Esophagus (tissue), 2 donors: ENCODE measurements at regions not wholly inside any gene's neighbourhood (a gene's known extent, or its start where the extent isn't known, plus 50 kb on each side); places are given as distances from the start of the nearest gene placed in this dataset.
"Not testable (repeated sequence)": the region's sequence is repeated elsewhere in the genome, so short reads cannot be mapped to it uniquely, and the experiment has no call there.

ENCODE experiments used
- H3K27ac ChIP-seq, 2 donors: one replicate each; pipeline ENCODE4 v1.5.1; 2013; ENCODE audit warnings: low read depth in 2 of 2, mild to moderate bottlenecking in 2 of 2, inconsistent platforms in 1 of 2, low read length in 1 of 2, moderate library complexity in 1 of 2
- H3K27me3 ChIP-seq, 2 donors: one replicate each; pipeline ENCODE4 v1.6.1; 2013; ENCODE audit warnings: low read length in 2 of 2, control low read depth in 1 of 2, mild to moderate bottlenecking in 1 of 2; ENCODE audit not compliant: insufficient read depth in 2 of 2, control insufficient read depth in 1 of 2
- H3K36me3 ChIP-seq, 2 donors: one replicate each; pipeline ENCODE4 v1.6.1; 2013; ENCODE audit warnings: low read length in 1 of 2; ENCODE audit not compliant: control insufficient read depth in 2 of 2, insufficient read depth in 2 of 2
- H3K4me1 ChIP-seq, 2 donors: one replicate each; pipeline ENCODE4 v1.6.1; 2013; ENCODE audit warnings: low read length in 1 of 2; ENCODE audit not compliant: control insufficient read depth in 2 of 2, insufficient read depth in 2 of 2
- H3K4me3 ChIP-seq, 2 donors: one replicate each; pipeline ENCODE4 v1.5.1; 2013; ENCODE audit warnings: low read length in 2 of 2, mild to moderate bottlenecking in 2 of 2, low read depth in 1 of 2, moderate library complexity in 1 of 2
- H3K9me3 ChIP-seq, 2 donors: one replicate each; pipeline ENCODE4 v1.6.1; 2013; ENCODE audit warnings: mild to moderate bottlenecking in 2 of 2, low read depth in 1 of 2, low read length in 1 of 2, moderate library complexity in 1 of 2; ENCODE audit not compliant: control insufficient read depth in 2 of 2, insufficient read depth in 1 of 2
- WGBS, 2 donors: extraction: QIAGEN DNeasy Blood & Tissue Kit; methylation state at CpG; one replicate each; pipeline ENCODE4 v1.1.7; 2013; 5-methylcytosine and 5-hydroxymethylcytosine counted together
- donor health status: healthy with polysubstance abuse.
- donor health status: Bipolar disorder and iron deficiency.

DNA sequence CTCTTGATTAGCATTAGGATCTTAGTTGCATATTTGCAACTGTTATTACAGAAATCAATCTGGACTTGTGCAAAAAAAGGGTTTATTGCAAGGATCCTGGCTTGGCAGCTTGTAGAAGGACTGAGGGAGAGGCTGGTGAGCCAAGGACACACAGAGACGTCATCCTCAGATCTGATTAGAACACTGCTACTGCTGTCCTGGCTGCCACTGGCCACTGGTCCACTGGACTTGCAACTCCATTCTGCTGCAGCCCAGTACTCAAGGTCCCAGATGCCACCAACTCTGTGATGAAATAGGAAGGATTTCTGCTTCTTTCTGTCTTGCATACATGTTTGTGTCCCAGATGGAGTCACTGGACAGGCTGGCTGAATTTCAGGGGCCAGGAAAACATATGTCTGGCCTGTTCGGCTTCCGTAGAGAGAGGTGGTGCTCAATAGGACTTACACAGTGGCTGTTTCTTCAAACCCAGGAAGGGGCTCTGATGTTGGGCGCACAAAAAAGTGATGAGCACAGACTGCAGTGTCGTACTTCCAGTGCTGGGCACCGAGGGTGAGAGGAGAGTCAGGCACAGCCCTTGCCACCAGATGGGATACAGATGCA lies 68.9 kb upstream of the SH3PXD2B start:
- Histone ChIP-seq H3K36me3 (no peaks in the 10 kb centered on the region), H3K27me3 (no peaks in the 10 kb centered on the region), H3K4me3 (no peak overlapping the region), H3K27ac (no peak overlapping the region), H3K4me1 (no peaks in the 10 kb centered on the region), H3K9me3 (peaks cover 0 to 3% of the 10 kb centered on the region in 2 donors)
- WGBS, 2 donors: 86 to 88% methylated on average over 6 of the region's 6 CpGs

DNA sequence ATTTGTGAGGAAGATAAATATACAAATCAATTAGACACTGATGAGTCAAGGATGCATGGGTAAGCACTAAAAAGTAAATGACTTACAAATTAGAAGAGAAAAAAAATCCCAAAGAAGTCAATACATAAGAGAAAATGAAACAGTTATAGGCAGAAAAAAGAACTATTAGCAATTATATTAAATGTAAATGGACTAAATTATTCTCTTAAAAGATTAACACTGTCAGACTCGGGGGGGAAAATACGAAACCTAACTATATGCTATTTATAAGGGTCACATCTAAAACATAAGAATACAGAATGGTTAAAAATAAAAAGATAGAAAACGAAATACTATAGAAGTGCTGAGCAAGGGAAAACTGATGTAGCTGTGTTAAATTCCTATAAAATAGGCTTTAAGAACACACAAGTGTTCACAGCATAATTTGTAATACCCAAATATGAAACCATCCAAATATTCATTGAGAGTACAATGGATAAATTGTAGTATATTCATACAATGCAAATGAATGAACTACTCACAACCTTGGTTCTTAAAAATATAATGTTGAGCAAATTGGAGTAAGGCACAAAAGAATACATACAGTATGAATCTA lies 67.1 kb upstream of the SH3PXD2B start:
- Histone ChIP-seq H3K36me3 (no peaks in the 10 kb centered on the region), H3K27me3 (no peaks in the 10 kb centered on the region), H3K27ac (no peak overlapping the region), H3K4me3 (no peak overlapping the region), H3K4me1 (no peaks in the 10 kb centered on the region), H3K9me3 (peaks cover 0 to 3% of the 10 kb centered on the region in 2 donors)
- 75% methylated on average over 3 of the region's 3 CpGs for WGBS, 2 donors

GRCh38 chr5:172511952-172512351 lies 57.6 kb upstream of the SH3PXD2B start:
- H3K9me3 ChIP-seq: no peaks in the 10 kb centered on the region

GRCh38 chr5:172509405-172509781 lies 55.1 kb upstream of the SH3PXD2B start:
- H3K27ac ChIP-seq: no peak overlapping the region
- H3K9me3 ChIP-seq: no peaks in the 10 kb centered on the region
- 58 to 59% methylated on average over 8 of the region's 8 CpGs for WGBS, 2 donors
- H3K27me3 ChIP-seq: no peaks in the 10 kb centered on the region
- H3K4me3 ChIP-seq: no peak overlapping the region
- H3K4me1 ChIP-seq: peaks cover 0 to under 1% of the 10 kb centered on the region in 2 donors
- no peaks in the 10 kb centered on the region for H3K36me3 ChIP-seq

More at GRCh38 chr5:172511952-172512351, 57.6 kb upstream of the SH3PXD2B start:
- no peaks in the 10 kb centered on the region for H3K27me3 ChIP-seq
- H3K4me3 ChIP-seq: no peak overlapping the region
- H3K4me1 ChIP-seq: no peaks in the 10 kb centered on the region
- H3K36me3 ChIP-seq: no peaks in the 10 kb centered on the region
- no peak overlapping the region for H3K27ac ChIP-seq

DNA sequence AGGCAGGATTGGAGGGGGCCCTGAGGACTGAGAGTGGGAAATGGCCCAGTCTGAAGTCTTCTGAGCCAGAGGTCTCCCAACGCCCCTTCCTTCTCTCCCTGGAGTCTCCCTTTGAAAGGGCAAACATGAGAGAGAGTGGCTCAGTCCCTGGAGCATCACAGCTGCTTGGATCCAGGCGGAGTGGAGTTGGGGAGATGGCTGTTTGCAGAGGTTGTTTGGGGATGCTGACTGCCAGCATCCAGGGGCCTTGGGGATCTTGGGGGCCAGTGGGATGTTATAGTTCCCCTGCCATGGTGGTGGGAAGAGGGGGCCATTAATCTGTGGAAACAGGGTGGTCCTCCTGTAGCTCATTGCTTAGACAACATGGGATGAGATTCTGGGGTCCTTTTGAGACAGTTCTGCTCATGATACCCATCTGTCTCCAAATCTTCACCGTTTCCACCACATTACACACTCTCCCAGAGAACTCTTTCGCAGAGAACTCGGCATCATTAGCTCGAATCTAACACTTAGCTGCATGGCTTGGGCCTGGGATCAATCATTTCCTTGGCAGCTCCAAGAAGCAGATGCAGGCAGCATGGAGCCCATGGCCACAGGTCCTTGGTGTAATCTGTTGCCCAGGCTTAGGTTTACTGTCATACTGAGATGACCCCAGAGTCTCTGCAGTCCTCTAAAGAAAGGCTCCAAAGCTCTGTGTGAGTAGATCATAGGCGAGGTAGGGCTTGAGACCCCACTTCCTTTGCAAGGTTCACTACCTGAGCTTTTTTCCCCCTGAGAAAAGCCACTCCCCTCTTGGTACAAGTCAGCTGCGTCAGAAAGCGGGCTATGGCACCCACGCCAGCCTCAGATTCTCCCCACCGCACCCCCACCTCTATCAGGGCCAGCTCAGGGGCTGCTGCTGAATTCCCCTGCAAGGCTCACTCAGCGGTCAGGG lies 54.4 kb upstream of the SH3PXD2B start:
- Histone ChIP-seq H3K9me3 (no peaks in the 10 kb centered on the region), H3K27me3 (no peaks in the 10 kb centered on the region), H3K4me1 (peaks cover 0 to 7% of the 10 kb centered on the region in 2 donors), H3K27ac (no peak overlapping the region), H3K4me3 (no peak overlapping the region), H3K36me3 (no peaks in the 10 kb centered on the region)
- WGBS, 2 donors: 73 to 86% methylated on average over 12 of the region's 12 CpGs

DNA sequence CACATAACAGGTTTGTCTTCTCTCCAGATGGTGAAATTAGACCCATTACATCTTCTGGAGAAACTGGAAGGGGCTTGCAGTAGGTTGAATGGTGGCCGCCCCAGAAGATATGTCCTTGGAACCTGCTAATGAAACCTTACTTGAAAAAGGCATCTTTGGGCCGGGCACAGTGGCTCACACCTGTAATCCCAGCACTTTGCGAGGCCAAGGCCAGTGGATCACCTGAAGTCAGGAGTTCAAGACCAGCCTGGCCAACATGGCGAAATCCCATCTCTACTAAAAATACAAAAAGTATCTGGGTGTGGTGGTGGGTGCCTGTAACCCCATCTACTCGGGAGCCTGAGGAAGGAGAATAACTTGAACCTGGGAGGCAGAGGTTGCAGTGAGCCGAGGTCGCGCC lies 53.2 kb upstream of the SH3PXD2B start:
- not testable (repeated sequence) for H3K27ac ChIP-seq, H3K36me3 ChIP-seq
- 81 to 89% methylated on average over 8 of the region's 8 CpGs for WGBS, 2 donors

DNA sequence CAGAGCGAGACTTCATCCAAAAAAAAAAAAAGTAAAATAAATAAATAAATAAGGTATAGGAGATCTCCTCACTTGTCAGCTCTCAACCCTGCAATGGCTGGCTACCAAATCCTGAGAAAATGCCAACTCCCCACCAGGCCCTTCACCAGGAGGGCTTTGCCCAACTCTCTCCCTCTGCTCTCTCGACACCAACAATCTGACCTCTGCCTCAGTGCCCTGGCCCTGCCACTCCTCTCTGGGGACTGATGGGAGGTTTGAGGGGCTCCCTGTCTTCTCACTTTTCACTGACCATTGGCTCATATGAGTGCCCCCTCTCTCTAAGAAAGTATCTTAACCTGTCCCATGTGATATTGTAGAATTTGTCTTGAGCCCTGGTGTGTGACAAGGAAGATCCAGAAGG lies 52.6 kb upstream of the SH3PXD2B start:
- no peaks in the 10 kb centered on the region for H3K9me3 ChIP-seq
- H3K36me3 ChIP-seq: no peaks in the 10 kb centered on the region
- H3K27me3 ChIP-seq: no peaks in the 10 kb centered on the region
- 96 to 100% methylated on average over 2 of the region's 2 CpGs for WGBS, 2 donors
- H3K4me1 ChIP-seq: peaks cover 2 to 8% of the 10 kb centered on the region in 2 donors
- H3K27ac ChIP-seq: no peak overlapping the region
- no peak overlapping the region for H3K4me3 ChIP-seq

More for the DNA sequence above, 53.2 kb upstream of the SH3PXD2B start:
- H3K9me3 ChIP-seq, H3K4me3 ChIP-seq, H3K4me1 ChIP-seq, H3K27me3 ChIP-seq: not testable (repeated sequence)

GRCh38 chr5:172506251-172506650 lies 51.9 kb upstream of the SH3PXD2B start:
- Histone ChIP-seq H3K27me3 (no peaks in the 10 kb centered on the region), H3K4me3 (no peak overlapping the region), H3K36me3 (no peaks in the 10 kb centered on the region), H3K27ac (no peak overlapping the region), H3K9me3 (no peaks in the 10 kb centered on the region), H3K4me1 (peaks cover 2 to 8% of the 10 kb centered on the region in 2 donors)
- WGBS, 2 donors: 69 to 74% methylated on average over 7 of the region's 7 CpGs

- no peaks in the 10 kb centered on the region for H3K36me3 ChIP-seq
- WGBS, 2 donors: 79 to 90% methylated on average over 7 of the region's 7 CpGs
- H3K4me3 ChIP-seq: no peak overlapping the region
- no peaks in the 10 kb centered on the region for H3K27me3 ChIP-seq
- H3K27ac ChIP-seq: no peak overlapping the region
- peaks cover 2 to 8% of the 10 kb centered on the region in 2 donors for H3K4me1 ChIP-seq
- no peaks in the 10 kb centered on the region for H3K9me3 ChIP-seq
These were observed 51.5 kb upstream of the SH3PXD2B start for GRCh38 chr5:172505845-172506244.
